Panc1 (cell line): ENCODE measurements at regions not wholly inside any gene's neighbourhood (a gene's known extent, or its start where the extent isn't known, plus 50 kb on each side); places are given as distances from the start of the nearest gene placed in this dataset.

Experiments used
- CTCF ChIP-seq: fragments of 450-650 bp; IDR thresholded peaks from 2 replicates; pipeline ENCODE4 v1.5.1; 2017; ENCODE audit warnings: mild to moderate bottlenecking
- POLR2AphosphoS5 ChIP-seq: IDR thresholded peaks from 2 replicates; pipeline ENCODE4 v1.6.1; 2012; ENCODE audit warnings: mild to moderate bottlenecking, low read depth, low read length, moderate library complexity
- SIN3A ChIP-seq: IDR thresholded peaks from 2 replicates; pipeline ENCODE4 v1.6.1; 2012; ENCODE audit warnings: low read depth, mild to moderate bottlenecking, low read length, moderate library complexity, borderline replicate concordance; ENCODE audit not compliant: insufficient read depth
- TF ChIP-seq, protein P1 (sequence below), 2 experiments: IDR thresholded peaks; 2 replicates each; pipeline ENCODE4 v1.6.1; 2011 to 2012; ENCODE audit warnings: low read depth in 2 of 2, control low read depth in 1 of 2, low read length in 1 of 2, mild to moderate bottlenecking in 1 of 2, moderate library complexity in 1 of 2; ENCODE audit not compliant: insufficient read depth in 1 of 2

- no peak for TF ChIP-seq CTCF
- TF ChIP-seq, protein P1, sequence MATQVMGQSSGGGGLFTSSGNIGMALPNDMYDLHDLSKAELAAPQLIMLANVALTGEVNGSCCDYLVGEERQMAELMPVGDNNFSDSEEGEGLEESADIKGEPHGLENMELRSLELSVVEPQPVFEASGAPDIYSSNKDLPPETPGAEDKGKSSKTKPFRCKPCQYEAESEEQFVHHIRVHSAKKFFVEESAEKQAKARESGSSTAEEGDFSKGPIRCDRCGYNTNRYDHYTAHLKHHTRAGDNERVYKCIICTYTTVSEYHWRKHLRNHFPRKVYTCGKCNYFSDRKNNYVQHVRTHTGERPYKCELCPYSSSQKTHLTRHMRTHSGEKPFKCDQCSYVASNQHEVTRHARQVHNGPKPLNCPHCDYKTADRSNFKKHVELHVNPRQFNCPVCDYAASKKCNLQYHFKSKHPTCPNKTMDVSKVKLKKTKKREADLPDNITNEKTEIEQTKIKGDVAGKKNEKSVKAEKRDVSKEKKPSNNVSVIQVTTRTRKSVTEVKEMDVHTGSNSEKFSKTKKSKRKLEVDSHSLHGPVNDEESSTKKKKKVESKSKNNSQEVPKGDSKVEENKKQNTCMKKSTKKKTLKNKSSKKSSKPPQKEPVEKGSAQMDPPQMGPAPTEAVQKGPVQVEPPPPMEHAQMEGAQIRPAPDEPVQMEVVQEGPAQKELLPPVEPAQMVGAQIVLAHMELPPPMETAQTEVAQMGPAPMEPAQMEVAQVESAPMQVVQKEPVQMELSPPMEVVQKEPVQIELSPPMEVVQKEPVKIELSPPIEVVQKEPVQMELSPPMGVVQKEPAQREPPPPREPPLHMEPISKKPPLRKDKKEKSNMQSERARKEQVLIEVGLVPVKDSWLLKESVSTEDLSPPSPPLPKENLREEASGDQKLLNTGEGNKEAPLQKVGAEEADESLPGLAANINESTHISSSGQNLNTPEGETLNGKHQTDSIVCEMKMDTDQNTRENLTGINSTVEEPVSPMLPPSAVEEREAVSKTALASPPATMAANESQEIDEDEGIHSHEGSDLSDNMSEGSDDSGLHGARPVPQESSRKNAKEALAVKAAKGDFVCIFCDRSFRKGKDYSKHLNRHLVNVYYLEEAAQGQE (IDR thresholded peaks at IDR 0.05; ENCODE audit: insufficient read depth in 1 of 2, low read depth in 2 of 2, low read length in 1 of 2), result no peak
- no peak for TF ChIP-seq SIN3A
- TF ChIP-seq POLR2AphosphoS5, result no peak
Measured at GRCh38 chr3:106421909-106422308, 553.1 kb upstream of the CBLB start.
